ENCODE measurements at regions not wholly inside any gene's neighbourhood (a gene's known extent, or its start where the extent isn't known, plus 50 kb on each side); places are given as distances from the start of the nearest gene placed in this dataset.

DNA sequence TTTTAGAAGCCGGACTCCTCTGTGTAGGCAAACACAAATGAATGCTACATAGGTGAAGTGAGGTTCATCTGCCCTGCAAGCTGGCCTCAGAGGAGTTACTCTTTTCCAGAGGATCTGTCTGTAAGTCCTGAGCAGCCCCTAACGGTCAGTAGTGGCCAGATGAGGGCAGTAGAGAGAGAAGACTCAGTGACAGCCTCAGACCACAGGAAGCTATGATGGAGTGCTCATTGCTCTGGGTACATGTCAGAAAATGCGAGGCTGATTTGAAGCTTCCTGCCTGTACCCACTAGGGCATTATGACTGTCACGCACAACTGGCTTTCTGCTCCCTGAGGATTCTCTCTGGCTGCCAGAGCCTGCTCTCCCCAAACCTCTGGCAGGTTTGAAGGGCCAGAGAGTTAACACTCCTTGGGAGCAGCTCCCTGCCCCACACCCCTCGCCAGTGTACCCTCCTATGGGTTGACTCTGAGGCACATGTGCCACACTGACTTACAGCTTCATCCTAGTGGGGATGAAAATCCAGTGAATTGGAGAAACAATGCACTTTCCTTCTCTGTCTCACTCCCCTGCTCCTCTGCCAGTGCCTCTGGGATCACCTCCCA, 141.5 kb downstream of the GABRG2 start:
- Mint-ChIP-seq H3K9me3 (peaks cover 2% of the 10 kb centered on the region), H3K4me3 (no peak overlapping the region), H3K27me3 (no peaks in the 10 kb centered on the region), H3K4me1 (no peaks in the 10 kb centered on the region), H3K36me3 (no peaks in the 10 kb centered on the region), H3K27ac (no peak overlapping the region)
- peak; percentile 23 for DNase-seq
- CTCF ChIA-PET, result no interaction called here

DNA sequence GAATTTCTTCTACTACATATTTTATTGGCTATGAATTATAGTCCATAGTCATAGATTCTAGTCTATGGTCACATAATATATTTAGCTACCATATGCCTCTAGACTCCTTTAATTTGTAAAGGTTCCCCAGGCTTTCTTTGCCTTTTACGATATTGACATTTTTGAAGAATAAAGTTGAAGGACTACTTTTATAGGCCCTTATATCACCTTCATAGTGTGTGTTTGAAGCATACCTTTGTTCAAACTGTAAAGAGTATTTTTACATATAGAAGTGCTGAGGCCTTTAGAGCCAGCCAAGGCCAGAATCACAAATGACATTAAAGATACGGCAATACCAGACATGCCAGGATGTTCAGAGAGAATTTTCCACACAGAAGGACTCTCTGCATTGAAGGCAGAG, 147.0 kb downstream of the GABRG2 start:
- H3K27me3 Mint-ChIP-seq, result no peaks in the 10 kb centered on the region
- no peaks in the 10 kb centered on the region for H3K36me3 Mint-ChIP-seq
- H3K4me1 Mint-ChIP-seq, result no peaks in the 10 kb centered on the region
- DNase-seq, result no peak
- H3K9me3 Mint-ChIP-seq, result no peaks in the 10 kb centered on the region
- CTCF ChIA-PET, result no interaction called here
- no peak overlapping the region for H3K4me3 Mint-ChIP-seq
- no peak overlapping the region for H3K27ac Mint-ChIP-seq

DNA sequence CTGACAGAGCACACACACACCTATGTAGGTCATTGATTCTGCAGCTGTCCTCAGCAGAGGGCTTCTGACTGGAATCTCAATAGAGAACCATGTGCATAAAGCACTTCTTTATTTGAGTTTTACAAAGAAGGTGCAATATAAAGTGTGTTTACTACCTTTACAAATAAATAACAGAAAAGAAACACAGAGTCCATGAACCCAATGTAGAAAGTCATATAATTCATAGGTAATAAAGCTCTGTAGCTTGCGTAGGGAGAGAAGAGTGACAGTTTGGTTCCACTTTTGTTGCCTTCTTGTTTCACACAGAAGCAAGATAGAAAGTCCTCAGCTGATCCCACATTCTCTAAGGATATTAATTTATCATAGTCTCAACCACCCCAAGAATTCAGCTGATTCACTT, 149.5 kb downstream of the GABRG2 start:
- CTCF ChIA-PET, result no interaction called here
- no peaks in the 10 kb centered on the region for H3K4me1 Mint-ChIP-seq
- no peak overlapping the region for H3K4me3 Mint-ChIP-seq
- no peak overlapping the region for H3K27ac Mint-ChIP-seq
- H3K27me3 Mint-ChIP-seq, result no peaks in the 10 kb centered on the region
- DNase-seq, result no peak
- no peaks in the 10 kb centered on the region for H3K36me3 Mint-ChIP-seq
- no peaks in the 10 kb centered on the region for H3K9me3 Mint-ChIP-seq

DNA sequence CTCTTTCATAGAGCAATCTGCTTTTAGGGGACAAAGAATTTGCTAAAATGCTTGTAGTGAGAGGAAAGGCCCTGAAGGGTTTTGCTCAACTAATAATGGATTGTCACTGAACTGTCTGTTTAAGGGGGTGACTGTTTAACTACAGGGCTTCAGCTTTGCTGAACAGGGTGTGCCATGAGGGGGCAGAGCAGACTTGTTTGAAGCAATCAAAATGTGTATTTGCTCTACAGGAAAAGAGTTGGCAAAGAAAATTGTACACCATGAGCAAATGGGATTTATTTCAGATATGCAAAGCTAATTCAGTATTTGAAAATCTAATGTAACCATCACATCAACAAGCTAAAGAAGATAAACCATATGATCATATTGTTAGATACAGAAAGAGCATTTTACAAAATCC, 154.3 kb downstream of the GABRG2 start:
- Mint-ChIP-seq H3K27ac (no peak overlapping the region), H3K36me3 (no peaks in the 10 kb centered on the region), H3K27me3 (no peaks in the 10 kb centered on the region), H3K9me3 (peaks cover 2% of the 10 kb centered on the region), H3K4me1 (no peaks in the 10 kb centered on the region), H3K4me3 (no peak overlapping the region)
- DNase-seq, result no peak
- CTCF ChIA-PET, result no interaction called here

DNA sequence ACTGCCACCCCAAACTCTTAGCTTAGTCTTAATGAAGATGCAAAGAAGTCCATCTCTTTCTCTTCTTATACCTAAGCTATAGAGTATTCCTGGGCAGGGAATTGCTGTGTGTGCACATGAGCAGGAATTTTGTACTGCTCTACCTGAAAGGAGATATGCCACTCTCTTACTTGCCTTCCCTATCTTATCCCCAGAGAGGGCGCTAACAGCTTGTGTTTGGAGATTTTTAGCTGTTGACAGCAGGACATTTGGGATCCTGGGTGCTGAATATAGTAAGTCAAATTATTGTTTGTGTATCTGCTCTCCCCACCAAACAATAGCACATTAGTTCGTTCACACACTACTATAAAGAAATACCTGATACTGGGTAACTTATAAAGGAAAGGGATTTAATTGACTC, 159.5 kb downstream of the GABRG2 start:
- Mint-ChIP-seq H3K4me1 (no peaks in the 10 kb centered on the region), H3K27ac (no peak overlapping the region), H3K9me3 (peaks cover 5% of the 10 kb centered on the region), H3K36me3 (no peaks in the 10 kb centered on the region), H3K27me3 (no peaks in the 10 kb centered on the region), H3K4me3 (no peak overlapping the region)
- CTCF ChIA-PET, result no interaction called here
- DNase-seq, result no peak

DNA sequence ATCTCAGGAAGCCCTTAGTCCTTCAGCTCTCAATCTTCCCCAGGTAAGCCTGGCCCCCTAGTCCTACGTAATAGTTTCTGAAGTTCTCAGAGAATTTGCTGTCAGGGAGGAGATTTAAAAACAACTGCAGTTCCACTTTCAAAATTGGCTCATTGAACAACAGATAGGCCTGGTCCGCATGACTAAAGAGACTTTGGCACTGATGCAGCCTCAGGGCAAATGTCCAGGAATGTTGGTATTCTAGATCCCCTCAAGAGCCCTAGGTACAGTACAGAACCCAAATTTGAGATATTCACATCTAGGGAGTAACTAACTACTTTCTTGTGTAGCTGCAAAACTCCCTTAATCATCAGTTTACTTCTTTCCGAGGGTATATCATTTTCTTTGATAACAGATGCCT, 162.8 kb downstream of the GABRG2 start:
- no peaks in the 10 kb centered on the region for H3K4me1 Mint-ChIP-seq
- CTCF ChIA-PET, result no interaction called here
- no peak overlapping the region for H3K4me3 Mint-ChIP-seq
- H3K27me3 Mint-ChIP-seq, result no peaks in the 10 kb centered on the region
- DNase-seq, result no peak
- H3K9me3 Mint-ChIP-seq, result peaks cover 9% of the 10 kb centered on the region
- no peak overlapping the region for H3K27ac Mint-ChIP-seq
- H3K36me3 Mint-ChIP-seq, result no peaks in the 10 kb centered on the region

DNA sequence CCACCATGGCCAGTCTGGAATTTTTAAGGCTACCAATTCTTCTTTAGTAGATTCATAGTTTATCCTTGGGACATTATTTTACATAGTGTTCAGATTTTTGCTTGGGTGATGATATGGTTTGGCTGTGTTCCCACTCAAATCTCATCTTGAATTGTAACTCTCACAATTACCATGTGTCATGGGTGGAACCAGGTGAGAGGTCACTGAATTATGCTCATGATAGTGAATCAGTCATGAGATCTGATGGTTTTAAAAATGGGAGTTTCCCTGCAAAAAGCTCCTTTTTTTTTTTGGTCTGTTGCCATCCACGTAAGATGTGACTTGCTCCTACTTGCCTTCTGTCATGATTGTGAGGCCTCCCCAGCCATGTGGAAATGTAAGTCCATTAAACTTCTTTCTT, 163.9 kb downstream of the GABRG2 start:
- no peaks in the 10 kb centered on the region for H3K4me1 Mint-ChIP-seq
- no peak overlapping the region for H3K4me3 Mint-ChIP-seq
- peaks cover 13% of the 10 kb centered on the region for H3K9me3 Mint-ChIP-seq
- H3K27ac Mint-ChIP-seq, result no peak overlapping the region
- DNase-seq, result no peak
- no peaks in the 10 kb centered on the region for H3K36me3 Mint-ChIP-seq
- CTCF ChIA-PET, result no interaction called here
- no peaks in the 10 kb centered on the region for H3K27me3 Mint-ChIP-seq

DNA sequence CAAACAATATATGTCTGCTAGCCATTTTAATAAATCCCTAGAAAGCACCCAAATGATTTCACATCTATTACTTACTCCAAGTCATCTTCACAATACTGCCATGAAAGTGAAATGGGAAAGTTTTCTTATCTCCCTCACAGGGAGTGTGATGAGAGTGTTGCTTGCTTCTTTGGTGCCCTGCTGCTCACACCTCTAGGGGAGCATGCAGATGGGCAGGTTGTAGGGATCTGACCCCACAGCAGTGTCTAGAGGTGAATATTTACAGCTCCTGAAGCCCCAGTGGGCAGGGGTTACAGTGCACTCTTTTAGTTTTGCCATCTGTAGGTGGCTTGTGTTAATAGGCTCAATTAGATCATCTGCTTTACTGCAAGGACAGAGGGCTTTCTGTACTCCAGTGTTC, 173.2 kb downstream of the GABRG2 start:
- Mint-ChIP-seq H3K9me3 (peaks cover 15% of the 10 kb centered on the region), H3K27ac (no peak overlapping the region), H3K36me3 (no peaks in the 10 kb centered on the region), H3K27me3 (no peaks in the 10 kb centered on the region), H3K4me3 (no peak overlapping the region), H3K4me1 (no peaks in the 10 kb centered on the region)
- DNase-seq, result no peak
- CTCF ChIA-PET, result no interaction called here

DNA sequence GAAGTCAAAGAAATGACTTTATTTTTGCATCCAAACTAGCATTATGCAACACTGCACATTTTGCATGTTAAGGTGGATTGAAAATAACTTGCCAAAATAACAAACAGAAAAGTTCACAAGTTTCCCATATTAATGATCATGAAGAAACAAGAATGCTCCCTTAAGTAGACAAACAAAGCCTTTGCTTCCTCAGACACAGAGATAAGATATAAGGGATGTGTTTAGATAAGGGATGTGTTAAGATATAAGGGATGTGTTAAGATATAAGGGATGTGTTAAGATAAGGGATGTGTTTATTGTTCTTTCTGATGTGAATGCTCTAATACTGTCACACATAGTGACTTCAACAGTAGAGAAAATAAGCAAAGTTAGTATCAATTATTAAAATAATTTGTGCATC, 174.8 kb downstream of the GABRG2 start:
- H3K27me3 Mint-ChIP-seq, result no peaks in the 10 kb centered on the region
- H3K27ac Mint-ChIP-seq, result no peak overlapping the region
- CTCF ChIA-PET, result no interaction called here
- no peaks in the 10 kb centered on the region for H3K4me1 Mint-ChIP-seq
- H3K4me3 Mint-ChIP-seq, result no peak overlapping the region
- H3K36me3 Mint-ChIP-seq, result no peaks in the 10 kb centered on the region
- DNase-seq, result no peak
- peaks cover 10% of the 10 kb centered on the region for H3K9me3 Mint-ChIP-seq

DNA sequence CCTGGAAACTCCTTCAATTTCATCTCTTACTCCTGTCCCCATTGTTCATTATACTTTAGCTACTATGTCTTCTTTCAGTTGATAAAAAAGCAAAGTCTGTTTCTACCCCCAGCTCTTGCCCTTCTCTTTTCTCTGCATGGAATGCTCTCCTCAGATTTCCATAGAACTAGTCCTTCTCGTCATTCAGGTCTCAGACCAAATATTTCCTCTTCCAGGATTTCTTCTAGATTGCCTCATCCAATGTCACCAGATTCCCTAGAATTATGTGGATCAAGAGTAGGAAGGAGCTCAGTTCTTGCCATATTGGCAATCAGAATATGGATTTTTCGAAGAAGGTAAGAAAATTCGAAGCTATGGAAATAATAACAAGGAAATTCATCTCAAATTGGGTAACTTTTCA, 176.1 kb downstream of the GABRG2 start:
- H3K4me3 Mint-ChIP-seq, result no peak overlapping the region
- H3K27ac Mint-ChIP-seq, result no peak overlapping the region
- peaks cover 5% of the 10 kb centered on the region for H3K9me3 Mint-ChIP-seq
- no peak for DNase-seq
- H3K36me3 Mint-ChIP-seq, result no peaks in the 10 kb centered on the region
- no peaks in the 10 kb centered on the region for H3K27me3 Mint-ChIP-seq
- CTCF ChIA-PET, result no interaction called here
- H3K4me1 Mint-ChIP-seq, result no peaks in the 10 kb centered on the region

DNA sequence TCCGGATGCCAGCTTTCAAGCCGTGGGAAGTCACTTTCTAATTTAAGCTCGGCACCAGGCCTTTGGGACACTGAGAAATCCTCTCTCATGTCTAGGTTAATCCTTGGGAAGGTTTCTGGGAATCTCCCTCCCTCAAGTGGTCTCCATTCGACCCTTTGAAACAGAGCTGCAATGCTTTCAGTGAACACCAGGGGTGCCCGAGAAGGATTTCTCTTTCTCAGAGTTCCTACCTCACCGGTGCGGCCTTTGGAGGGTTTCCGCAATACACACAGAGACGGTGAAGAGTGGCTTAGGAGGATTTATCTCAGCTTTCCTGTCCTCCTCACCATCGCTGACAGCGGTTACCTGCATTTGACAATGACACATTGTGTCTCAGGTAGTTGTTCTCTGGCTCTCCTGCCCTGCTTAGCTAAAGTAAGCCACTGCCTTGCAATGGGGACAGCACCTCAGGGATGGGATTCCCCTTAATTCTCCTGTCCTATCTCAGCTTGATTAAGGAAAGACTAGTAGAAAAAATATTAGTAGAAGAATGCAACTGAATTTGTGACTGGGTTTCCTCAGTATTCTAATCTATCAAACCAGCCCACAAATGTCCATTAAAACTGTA, 180.6 kb downstream of the GABRG2 start:
- no peak overlapping the region for H3K4me3 Mint-ChIP-seq
- CTCF ChIA-PET, result no interaction called here

DNA sequence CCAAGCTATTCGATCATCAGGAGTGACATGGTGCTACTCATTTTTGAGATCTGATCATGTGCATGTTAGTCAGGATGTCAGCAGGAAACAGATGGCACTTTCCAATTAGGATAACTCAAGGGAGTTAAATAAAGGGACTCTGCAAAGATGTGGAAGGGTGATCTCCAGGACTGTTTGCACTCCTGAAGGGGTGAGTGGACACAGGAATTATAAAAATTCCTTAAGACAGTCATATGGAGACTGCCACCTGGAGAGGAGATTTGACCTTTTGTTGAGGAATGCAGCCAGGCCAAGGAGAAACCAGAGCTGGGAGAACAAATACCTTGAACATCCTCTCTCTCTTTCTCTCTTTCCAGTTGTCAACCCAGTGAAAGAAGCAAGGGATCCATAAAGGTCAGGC, 189.1 kb downstream of the GABRG2 start:
- CTCF ChIA-PET, result no interaction called here
- Mint-ChIP-seq H3K4me3 (no peak overlapping the region), H3K27ac (no peak overlapping the region), H3K9me3 (no peaks in the 10 kb centered on the region), H3K27me3 (no peaks in the 10 kb centered on the region), H3K36me3 (no peaks in the 10 kb centered on the region), H3K4me1 (no peaks in the 10 kb centered on the region)
- DNase-seq, result no peak

More for the DNA sequence above, 180.6 kb downstream of the GABRG2 start:
- Mint-ChIP-seq H3K36me3 (no peaks in the 10 kb centered on the region), H3K27me3 (no peaks in the 10 kb centered on the region), H3K4me1 (no peaks in the 10 kb centered on the region), H3K27ac (no peak overlapping the region), H3K9me3 (peaks cover 1% of the 10 kb centered on the region)
- DNase-seq, result no peak

DNA sequence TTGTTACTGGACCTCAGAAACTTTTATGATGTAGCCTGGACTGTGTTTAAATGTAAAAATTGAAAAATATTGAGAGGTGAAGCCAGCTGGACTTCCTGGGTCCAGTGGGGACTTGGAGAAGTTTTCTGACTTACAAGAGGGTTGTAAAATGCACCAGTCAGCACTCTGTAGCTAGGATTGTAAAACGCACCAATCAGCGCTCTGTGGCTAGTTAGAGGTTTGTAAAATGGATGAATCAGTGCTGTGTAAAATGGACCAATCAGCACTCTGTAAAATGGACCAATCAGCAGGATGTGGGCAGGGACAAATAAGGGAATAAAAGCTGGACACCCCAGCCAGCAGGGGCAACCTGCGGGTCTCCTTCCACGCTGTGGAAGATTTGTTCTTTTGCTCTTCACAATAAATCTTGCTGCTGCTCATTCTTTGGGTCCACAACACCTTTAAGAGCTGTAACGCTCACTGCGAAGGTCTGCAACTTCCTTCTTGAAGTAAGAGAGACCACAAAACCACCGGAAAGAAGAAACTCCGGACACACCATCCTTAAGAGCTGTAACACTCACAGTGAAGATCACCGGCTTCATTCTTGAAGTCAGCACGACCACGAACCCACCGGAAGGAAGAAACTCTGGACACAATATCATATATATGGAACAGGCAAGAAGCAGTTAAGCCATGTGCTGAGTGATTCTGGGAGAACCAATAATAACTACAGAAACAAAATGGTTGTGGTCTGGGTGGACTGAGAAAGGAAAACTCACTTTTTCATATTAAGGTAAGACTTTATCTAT, 201.3 kb downstream of the GABRG2 start:
- no peak for DNase-seq
- Mint-ChIP-seq H3K36me3 (no peaks in the 10 kb centered on the region), H3K27ac (no peak overlapping the region), H3K4me1 (no peaks in the 10 kb centered on the region), H3K4me3 (no peak overlapping the region), H3K27me3 (no peaks in the 10 kb centered on the region), H3K9me3 (no peaks in the 10 kb centered on the region)
- CTCF ChIA-PET, result no interaction called here

DNA sequence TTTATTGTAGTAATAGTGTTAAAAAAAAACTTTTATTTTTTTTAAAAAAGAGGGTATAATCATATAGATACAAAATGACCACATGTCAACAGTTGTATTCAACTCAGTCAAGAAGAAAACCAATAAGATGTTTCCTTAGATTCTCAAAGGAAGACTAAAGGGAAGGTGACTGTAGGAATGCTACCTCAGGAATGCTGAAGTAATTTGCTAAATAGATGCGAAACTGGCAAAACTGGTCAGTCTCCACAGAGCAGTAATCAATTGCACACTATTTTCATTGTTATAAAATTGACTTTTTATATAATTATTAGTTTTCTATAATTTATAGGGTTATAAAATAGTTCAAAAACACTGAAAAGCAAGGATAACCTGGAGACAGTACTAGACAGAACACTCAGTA, 204.8 kb downstream of the GABRG2 start:
- H3K27ac Mint-ChIP-seq, result no peak overlapping the region
- DNase-seq, result no peak
- no peaks in the 10 kb centered on the region for H3K36me3 Mint-ChIP-seq
- H3K4me1 Mint-ChIP-seq, result no peaks in the 10 kb centered on the region
- no peak overlapping the region for H3K4me3 Mint-ChIP-seq
- H3K27me3 Mint-ChIP-seq, result no peaks in the 10 kb centered on the region
- H3K9me3 Mint-ChIP-seq, result peaks cover 1% of the 10 kb centered on the region
- CTCF ChIA-PET, result no interaction called here

DNA sequence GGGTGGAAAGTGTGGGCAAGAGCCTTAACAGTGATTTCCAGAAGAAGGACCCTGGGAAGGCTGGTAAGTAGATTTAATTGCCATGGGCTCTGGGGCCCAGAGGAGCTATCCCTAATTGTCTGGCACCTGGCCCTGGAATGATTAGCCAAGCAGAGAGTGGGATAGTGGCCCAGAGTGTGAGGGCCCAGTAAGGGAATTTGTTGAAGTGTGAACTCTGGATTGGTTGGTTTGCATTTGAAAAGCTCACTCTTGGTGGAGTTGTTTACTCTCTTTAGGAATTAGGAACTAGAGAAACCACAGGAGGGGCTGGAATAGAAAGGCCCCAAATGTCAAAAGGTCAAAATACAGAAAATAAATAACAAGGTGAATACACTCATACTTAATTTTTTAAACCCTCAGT, 207.1 kb downstream of the GABRG2 start:
- H3K36me3 Mint-ChIP-seq, result no peaks in the 10 kb centered on the region
- no peak for DNase-seq
- H3K9me3 Mint-ChIP-seq, result peaks cover 11% of the 10 kb centered on the region
- H3K4me3 Mint-ChIP-seq, result no peak overlapping the region
- H3K27ac Mint-ChIP-seq, result no peak overlapping the region
- CTCF ChIA-PET, result no interaction called here
- H3K4me1 Mint-ChIP-seq, result no peaks in the 10 kb centered on the region
- no peaks in the 10 kb centered on the region for H3K27me3 Mint-ChIP-seq
